Forelimb muscle (tissue), 1 donor: ENCODE measurements at regions not wholly inside any gene's neighbourhood (a gene's known extent, or its start where the extent isn't known, plus 50 kb on each side); places are given as distances from the start of the nearest gene placed in this dataset.

Source experiments
- DNase-seq: peaks from one replicate; pipeline ENCODE4 v3.0.0-alpha.2; 2013; ENCODE audit warnings: low read depth

DNA sequence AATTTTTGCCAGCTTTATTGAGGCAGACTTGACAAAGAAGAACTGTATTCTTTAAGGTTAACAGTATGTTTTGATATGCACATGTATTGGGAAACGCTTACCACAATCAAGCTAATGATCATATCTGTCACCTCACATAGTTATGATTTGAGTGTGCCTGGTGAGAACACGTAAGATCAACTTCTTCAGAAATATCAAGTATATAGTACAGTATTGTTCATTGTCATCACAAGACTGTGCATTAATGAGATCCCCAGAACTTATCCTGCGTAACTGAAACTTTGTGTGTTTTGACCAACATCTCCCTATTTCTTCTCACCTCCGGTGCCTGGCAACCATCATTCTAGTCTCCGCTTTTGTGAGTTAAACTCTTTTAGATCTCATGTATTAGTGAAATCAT is 756.4 kb upstream of the EEF2KMT start:
- DNase-seq: no peak

GRCh38 chr16:5852151-5852550 is 754.6 kb upstream of the EEF2KMT start:
- DNase-seq: no peak

GRCh38 chr16:5851393-5851982 is 753.9 kb upstream of the EEF2KMT start:
- DNase-seq: no peak

GRCh38 chr16:5850632-5851392 is 753.2 kb upstream of the EEF2KMT start:
- no peak for DNase-seq

DNA sequence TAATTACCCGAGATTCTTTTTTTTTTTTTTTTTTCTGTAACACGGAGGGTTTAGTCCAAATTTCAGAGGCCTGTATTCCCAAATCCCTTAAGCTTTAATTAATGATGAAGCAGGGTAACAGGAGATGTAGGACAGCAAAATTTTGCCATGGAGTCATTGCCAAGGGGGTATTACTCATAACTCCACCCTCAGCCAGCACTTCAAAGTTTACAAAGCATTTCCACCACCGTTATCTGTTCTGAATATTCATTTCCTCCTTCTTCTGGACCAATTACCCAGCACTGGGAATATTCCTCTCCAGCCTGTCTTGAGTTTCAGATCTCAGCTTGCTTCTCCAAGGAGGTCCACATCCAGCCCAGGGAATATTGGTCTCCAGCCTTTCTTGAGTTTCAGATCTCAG is 747.5 kb upstream of the EEF2KMT start:
- DNase-seq: no peak

GRCh38 chr16:5841974-5842373 is 744.4 kb upstream of the EEF2KMT start:
- no peak for DNase-seq

DNA sequence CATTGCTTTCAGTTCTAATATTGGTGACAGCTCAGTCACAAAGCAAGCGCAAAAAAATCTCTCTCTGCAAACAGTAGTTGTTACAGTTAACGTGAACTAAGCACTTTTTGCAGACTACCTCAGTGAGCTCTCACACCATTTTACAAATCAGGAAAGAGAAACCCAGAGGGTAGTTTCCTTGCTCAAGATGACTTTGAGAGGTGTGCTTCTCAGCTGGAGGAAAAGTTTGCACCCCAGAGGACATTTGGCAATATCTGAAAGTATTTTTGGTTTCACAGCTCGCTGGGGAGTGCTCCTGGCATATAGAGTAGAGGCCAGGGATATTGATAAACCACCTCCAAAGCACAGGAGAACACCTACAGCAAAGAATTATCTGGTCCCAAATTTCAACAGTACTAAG is 741.1 kb upstream of the EEF2KMT start:
- DNase-seq: no peak

DNA sequence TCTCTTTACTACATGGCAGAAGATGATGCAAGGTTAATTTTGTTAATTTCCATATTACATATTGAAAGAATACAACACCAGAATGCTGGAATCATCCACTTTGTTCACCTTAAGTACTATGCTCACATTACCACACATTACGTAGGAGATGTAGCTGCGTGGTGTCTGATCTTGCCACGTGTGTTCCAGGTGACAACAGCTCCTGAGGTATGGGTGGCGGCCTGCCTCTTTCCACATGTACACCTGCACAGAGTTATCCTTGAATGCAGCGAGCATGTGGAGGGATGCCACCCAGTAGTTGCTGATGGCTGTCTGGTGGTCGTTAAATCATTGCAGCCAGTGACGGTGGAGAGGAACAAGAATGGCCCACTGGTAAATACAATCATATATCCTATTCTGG is 740.5 kb upstream of the EEF2KMT start:
- no peak for DNase-seq

DNA sequence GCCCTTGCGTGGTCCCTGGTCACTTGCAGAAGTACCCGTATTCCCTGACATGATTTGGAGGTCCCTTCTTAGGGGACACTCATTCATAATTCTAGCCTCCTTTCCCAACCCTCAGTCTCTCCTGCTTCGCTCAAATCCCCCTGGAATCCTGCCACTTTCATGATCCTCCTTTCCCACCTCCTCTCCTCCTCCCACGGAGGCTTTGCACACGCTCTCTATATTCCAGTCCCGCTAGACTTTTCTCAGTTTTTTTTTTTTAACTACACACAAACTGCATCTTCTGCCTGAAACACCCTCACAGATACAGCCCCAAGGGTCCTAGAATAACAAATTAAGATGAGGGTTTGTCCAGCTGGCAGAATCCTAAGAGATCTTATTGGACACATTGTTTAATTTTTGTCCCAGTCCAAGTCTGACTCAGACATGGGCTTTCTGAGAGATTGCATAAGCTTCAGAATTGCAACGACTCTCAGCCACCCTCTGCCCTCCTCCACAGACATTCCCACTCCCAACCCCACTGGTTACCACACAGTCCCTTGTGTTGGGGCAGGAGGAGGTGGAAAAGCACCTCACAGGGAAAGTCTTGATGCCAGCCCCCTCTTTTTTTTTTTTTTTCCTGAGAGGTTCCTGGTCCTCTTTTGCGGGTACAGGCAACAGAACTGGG is 739.5 kb upstream of the EEF2KMT start:
- no peak for DNase-seq

DNA sequence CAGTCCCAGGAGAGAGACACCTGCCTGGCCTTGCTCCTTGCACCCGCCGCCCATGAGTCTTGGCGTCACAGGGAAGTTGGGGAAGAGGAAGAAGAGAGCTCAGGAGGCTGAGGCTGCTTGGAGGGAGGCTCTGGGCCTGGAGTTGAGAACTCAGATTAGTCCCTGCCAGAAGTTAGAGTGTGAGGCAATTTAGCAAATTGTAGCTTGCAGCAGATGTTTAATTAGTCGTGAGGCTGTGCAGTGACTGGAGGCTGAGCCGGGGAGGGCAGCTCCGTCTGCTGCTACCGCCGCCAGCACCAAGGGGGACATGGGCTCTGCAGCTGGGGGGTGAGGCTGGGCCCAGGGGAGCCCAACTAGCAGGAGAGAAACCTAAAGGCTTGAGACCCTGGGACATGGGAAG is 738.3 kb upstream of the EEF2KMT start:
- no peak for DNase-seq

- no peak for DNase-seq
Observed at GRCh38 chr16:5826332-5826731, 728.7 kb upstream of the EEF2KMT start.

DNA sequence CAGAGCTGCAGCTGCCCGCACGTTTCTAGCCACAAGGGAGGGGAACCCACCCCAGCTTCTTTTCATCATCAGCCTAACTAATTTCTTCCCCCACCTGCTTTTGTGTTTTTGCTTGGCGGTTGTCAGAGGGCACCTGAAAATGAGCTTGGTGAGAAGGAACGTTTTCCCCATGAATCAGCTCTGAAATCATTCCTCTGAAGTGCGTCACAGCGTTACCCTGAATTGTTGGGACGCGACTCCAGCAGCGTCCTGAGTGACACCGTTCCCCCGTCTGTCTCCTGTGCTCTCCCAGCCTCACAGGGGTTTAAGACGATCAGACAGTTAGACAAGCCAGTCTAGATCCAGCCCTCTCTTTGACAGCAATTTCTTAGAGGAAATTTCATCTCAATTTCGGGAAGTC is 722.9 kb upstream of the EEF2KMT start:
- no peak for DNase-seq

- no peak for DNase-seq
Observed at GRCh38 chr16:5815570-5816237, 718.1 kb upstream of the EEF2KMT start.

DNA sequence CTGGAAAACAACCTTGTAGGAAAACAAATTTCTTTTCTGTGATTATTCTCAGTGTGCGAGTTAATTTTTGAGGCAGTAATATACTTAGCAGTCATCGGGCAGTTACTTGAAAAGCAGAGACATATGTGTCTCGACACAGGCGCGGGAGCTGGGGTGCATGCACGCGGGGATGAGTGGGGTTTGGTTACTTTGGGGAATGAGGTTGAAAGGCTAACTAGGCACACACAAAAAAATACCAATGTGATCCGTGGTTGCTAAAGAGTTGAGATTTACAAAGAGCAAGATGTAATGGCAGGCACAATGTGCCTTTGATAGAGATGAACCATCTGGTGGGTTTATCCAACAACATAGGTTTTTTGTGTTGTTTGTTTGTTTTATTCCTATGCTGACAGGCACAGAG is 703.8 kb upstream of the EEF2KMT start:
- DNase-seq: no peak

DNA sequence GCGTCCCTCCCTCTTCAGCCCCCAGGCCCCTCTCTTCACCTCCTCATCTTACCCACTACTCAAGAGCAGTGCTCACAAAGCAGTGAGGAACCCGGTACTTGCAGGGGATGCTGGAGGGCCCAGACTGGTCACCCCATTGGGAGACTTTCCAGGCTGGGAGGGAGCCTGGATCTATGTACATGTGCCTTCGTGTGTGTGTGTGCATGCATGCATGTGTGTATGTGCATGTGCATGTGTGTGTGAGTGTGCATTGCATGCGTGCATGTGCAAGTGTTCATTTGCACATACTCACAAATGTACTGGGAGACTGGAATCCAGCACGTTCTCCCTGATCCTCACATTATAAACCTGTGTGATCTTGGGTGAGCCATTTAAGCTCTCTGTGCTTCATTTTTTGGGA is 696.0 kb upstream of the EEF2KMT start:
- DNase-seq: no peak

- no peak for DNase-seq
Observed at GRCh38 chr16:5791011-5791657, 693.5 kb upstream of the EEF2KMT start.

- DNase-seq: no peak
Observed at GRCh38 chr16:5790512-5790911, 692.9 kb upstream of the EEF2KMT start.

- DNase-seq: no peak
Observed at GRCh38 chr16:5789033-5789432, 691.4 kb upstream of the EEF2KMT start.

GRCh38 chr16:5781436-5781835 is 683.8 kb upstream of the EEF2KMT start:
- no peak for DNase-seq

- DNase-seq: no peak
Observed at GRCh38 chr16:5776876-5777275, 679.3 kb upstream of the EEF2KMT start.

- DNase-seq: no peak
Observed at GRCh38 chr16:5775916-5776315, 678.3 kb upstream of the EEF2KMT start.

DNA sequence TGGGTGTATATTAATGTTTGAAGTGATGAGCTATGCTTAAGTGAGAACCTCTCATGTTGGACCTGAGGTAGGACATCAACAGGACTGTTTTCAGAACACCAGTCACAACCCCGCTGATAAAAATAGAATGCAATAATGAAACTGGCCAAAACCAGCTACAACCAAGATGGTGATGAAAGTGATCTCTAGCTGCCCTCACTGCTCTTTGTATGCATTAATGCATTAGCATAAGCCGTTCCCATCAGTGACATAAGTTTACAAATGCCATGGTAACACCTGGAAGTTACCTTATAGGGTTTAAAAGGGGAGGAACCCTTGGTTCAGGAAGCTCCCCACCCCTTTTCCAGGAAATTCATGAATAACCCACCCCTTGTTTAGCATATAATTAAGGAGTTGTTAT is 672.5 kb upstream of the EEF2KMT start:
- DNase-seq: no peak
